ENCODE measurements at regions not wholly inside any gene's neighbourhood (a gene's known extent, or its start where the extent isn't known, plus 50 kb on each side); places are given as distances from the start of the nearest gene placed in this dataset.

DNA sequence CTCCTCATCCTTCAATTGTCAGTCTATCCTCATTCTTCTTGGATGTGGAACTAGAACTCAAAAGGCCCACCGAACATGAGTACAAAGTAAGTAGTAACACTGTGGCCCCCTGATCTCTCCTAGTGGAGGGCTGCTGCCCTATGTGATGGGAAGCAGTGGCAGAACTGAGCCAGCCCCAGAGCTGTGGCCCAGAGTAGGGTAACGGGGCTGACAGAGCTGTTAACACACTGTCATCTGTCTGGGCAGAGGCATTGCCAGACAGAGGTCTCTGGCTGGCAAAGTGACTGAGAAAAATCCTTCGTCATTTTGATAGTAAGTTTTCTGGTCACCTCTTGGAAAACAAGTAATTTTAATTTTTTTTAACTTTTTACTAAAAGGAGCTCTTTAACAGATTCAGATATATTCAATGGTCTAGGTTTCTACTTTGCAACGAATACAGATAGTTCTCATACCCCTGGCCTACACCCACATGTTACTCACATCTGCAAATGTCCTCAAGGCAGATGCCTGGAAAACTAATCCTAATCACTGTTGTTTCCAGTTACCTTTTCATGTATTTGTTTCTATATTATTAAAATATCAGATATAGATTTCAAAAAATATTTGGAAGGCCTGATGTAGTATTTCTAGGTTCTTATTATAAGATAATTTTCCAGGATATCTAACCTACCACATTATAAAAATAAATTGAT, 588.7 kb downstream of the CPS1 start:
- no peaks in the 10 kb centered on the region for H3K27me3 ChIP-seq (ENCODE audit: control insufficient read depth in 2 of 2, insufficient read depth in 1 of 2, low read length in 1 of 2)

DNA sequence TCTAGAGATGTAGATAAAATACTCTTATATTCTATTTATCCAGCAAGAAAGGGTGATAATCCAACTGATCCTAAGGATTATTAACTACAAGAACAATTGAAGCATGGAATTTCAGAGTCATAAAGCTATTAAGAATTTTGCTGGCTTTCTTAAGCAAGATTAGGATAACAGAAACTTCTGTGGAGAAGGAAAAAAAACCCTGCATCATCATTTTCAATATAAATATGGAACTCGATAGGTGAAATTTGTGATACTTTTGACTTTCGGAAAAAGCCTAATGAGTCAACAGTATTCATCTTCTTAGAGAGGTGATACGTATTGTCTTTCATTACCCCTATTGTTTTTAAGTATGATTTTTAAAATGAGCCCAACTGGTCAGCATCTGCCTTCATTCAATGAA, 593.3 kb downstream of the CPS1 start:
- WGBS = 96% methylated on average over 3 of the region's 3 CpGs
- no peak for DNase-seq (ENCODE audit: low read depth in 6 of 9, low spot score in 9 of 9)

More for the DNA sequence above, 588.7 kb downstream of the CPS1 start:
- WGBS = 89% methylated on average over 4 of the region's 4 CpGs
- peaks cover 0 to 3% of the 10 kb centered on the region in 2 donors for H3K9me3 ChIP-seq (ENCODE audit: control insufficient read depth in 2 of 2, insufficient read depth in 1 of 2, low read length in 1 of 2)
- no peak overlapping the region for H3K27ac ChIP-seq (ENCODE audit: low read depth in 1 of 2, low read length in 1 of 2)
- no peak for DNase-seq (ENCODE audit: low read depth in 6 of 9, low spot score in 9 of 9)
- H3K4me1 ChIP-seq (ENCODE audit: control insufficient read depth in 2 of 2, insufficient read depth in 2 of 2, low read length in 2 of 2) = no peaks in the 10 kb centered on the region
- H3K36me3 ChIP-seq (ENCODE audit: control insufficient read depth in 2 of 2, insufficient read depth in 2 of 2, low read length in 1 of 2) = no peaks in the 10 kb centered on the region
- no peak overlapping the region for H3K4me3 ChIP-seq (ENCODE audit: low read length in 2 of 2)

DNA sequence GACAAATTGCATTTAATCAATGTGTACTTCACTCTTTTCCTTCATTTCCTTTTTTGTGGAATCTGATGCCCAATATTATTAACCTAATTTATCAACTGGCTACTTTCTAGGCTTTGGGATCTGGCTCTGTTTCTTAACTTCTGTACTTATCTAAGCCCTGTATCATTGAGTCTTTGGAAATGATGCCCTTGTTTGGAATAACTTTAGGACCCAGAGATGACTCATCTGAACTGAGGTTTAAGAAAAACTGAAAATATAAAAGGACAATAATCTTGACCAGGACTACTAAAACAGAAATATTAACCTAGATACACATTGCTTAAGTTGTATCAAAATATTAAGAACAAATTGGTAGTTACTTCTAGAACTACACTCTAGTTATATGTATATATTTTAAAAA, 600.8 kb downstream of the CPS1 start:
- no peak overlapping the region for H3K27ac ChIP-seq (ENCODE audit: low read depth in 1 of 2, low read length in 1 of 2)
- H3K4me1 ChIP-seq (ENCODE audit: control insufficient read depth in 2 of 2, insufficient read depth in 2 of 2, low read length in 2 of 2) = no peaks in the 10 kb centered on the region
- H3K27me3 ChIP-seq (ENCODE audit: control insufficient read depth in 2 of 2, insufficient read depth in 1 of 2, low read length in 1 of 2) = no peaks in the 10 kb centered on the region
- H3K9me3 ChIP-seq (ENCODE audit: control insufficient read depth in 2 of 2, insufficient read depth in 1 of 2, low read length in 1 of 2) = no peaks in the 10 kb centered on the region
- DNase-seq (ENCODE audit: low read depth in 6 of 9, low spot score in 9 of 9) = no peak
- H3K36me3 ChIP-seq (ENCODE audit: control insufficient read depth in 2 of 2, insufficient read depth in 2 of 2, low read length in 1 of 2) = no peaks in the 10 kb centered on the region
- no peak overlapping the region for H3K4me3 ChIP-seq (ENCODE audit: low read length in 2 of 2)

More for the DNA sequence above, 593.3 kb downstream of the CPS1 start:
- Histone ChIP-seq H3K27ac (ENCODE audit: low read depth in 1 of 2, low read length in 1 of 2) (no peak overlapping the region), H3K36me3 (ENCODE audit: control insufficient read depth in 2 of 2, insufficient read depth in 2 of 2, low read length in 1 of 2) (no peaks in the 10 kb centered on the region), H3K4me1 (ENCODE audit: control insufficient read depth in 2 of 2, insufficient read depth in 2 of 2, low read length in 2 of 2) (no peaks in the 10 kb centered on the region), H3K9me3 (ENCODE audit: control insufficient read depth in 2 of 2, insufficient read depth in 1 of 2, low read length in 1 of 2) (peaks cover 0 to 3% of the 10 kb centered on the region in 2 donors), H3K27me3 (ENCODE audit: control insufficient read depth in 2 of 2, insufficient read depth in 1 of 2, low read length in 1 of 2) (no peaks in the 10 kb centered on the region), H3K4me3 (ENCODE audit: low read length in 2 of 2) (no peak overlapping the region)

DNA sequence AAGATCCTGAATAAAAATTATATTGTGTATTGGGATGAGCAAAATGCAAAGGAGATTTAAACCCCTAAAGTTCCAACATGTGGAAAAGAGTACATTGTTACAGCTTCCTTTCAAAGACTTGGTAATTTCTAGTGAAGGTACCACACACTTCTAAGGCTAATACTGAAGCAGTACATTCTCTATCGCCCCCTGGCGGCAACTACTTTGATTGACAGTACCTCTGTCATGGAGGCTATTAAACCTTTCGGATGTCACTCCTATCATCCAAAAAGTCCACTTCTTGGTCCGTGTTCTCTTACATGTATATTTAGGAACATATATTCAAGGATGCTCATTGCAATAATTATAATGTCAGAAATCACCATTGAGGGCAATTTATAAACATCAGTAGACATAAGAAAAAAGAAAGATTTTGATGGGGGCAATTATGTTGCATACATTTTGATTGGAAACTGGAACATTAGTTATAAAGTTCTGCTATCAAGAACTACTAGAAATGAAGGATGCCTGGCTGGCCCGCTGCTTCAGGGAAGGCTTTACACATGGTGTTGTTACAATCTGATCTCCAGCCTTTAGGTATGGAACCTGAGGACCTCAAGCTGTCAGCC, 601.6 kb downstream of the CPS1 start:
- no peaks in the 10 kb centered on the region for H3K4me1 ChIP-seq (ENCODE audit: control insufficient read depth in 2 of 2, insufficient read depth in 2 of 2, low read length in 2 of 2)
- H3K27me3 ChIP-seq (ENCODE audit: control insufficient read depth in 2 of 2, insufficient read depth in 1 of 2, low read length in 1 of 2) = no peaks in the 10 kb centered on the region
- DNase-seq (ENCODE audit: low read depth in 6 of 9, low spot score in 9 of 9) = peak; percentile 9 to 72 (median 42)
- no peaks in the 10 kb centered on the region for H3K9me3 ChIP-seq (ENCODE audit: control insufficient read depth in 2 of 2, insufficient read depth in 1 of 2, low read length in 1 of 2)
- H3K36me3 ChIP-seq (ENCODE audit: control insufficient read depth in 2 of 2, insufficient read depth in 2 of 2, low read length in 1 of 2) = no peaks in the 10 kb centered on the region
- no peak overlapping the region for H3K27ac ChIP-seq (ENCODE audit: low read depth in 1 of 2, low read length in 1 of 2)
- H3K4me3 ChIP-seq (ENCODE audit: low read length in 2 of 2) = no peak overlapping the region
- WGBS = 26% methylated on average over 5 of the region's 5 CpGs

DNA sequence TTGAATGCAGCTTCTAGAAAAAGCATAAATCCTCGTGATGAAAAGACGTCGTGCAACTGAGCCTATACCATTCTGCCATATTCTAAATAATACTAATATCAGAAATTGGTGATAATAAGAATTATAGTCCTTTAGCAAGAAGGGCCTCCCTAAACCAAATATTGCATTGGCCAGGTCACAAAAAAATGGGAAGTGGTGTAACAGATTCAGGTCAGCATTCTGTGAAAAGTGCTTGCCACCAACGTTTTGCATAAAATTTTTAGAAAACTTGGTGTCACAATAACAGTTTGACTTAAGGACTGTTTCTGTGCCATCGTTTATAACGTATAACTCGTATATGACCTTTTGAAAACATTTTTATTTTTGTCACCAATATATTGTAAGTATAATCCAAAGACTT, 603.6 kb downstream of the CPS1 start:
- no peak overlapping the region for H3K4me3 ChIP-seq (ENCODE audit: low read length in 2 of 2)
- 84% methylated on average over 7 of the region's 7 CpGs for WGBS

DNA sequence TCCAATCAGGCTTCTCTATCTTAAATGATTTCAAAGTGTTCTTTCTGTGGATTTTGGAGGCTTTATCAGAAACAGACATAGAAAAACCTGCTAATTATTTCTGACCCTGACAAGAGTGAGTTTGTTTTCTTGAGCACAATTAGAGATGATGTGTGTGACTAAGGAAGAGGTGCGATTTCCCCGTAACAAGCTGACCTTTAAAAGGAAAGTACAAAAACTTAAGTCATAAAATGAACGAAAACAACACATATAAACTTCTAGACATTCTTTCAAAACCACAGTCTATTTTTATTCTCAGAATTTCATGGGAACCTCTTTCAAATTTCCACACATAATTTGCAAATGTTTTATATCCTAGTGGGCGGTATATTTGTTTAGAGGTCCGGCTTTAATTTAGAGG, 604.8 kb downstream of the CPS1 start:
- WGBS = 94% methylated on average over 5 of the region's 5 CpGs
- no peak overlapping the region for H3K4me3 ChIP-seq (ENCODE audit: low read length in 2 of 2)
- no peaks in the 10 kb centered on the region for H3K27me3 ChIP-seq (ENCODE audit: control insufficient read depth in 2 of 2, insufficient read depth in 1 of 2, low read length in 1 of 2)
- no peak for DNase-seq (ENCODE audit: low read depth in 6 of 9, low spot score in 9 of 9)
- no peaks in the 10 kb centered on the region for H3K4me1 ChIP-seq (ENCODE audit: control insufficient read depth in 2 of 2, insufficient read depth in 2 of 2, low read length in 2 of 2)
- no peaks in the 10 kb centered on the region for H3K9me3 ChIP-seq (ENCODE audit: control insufficient read depth in 2 of 2, insufficient read depth in 1 of 2, low read length in 1 of 2)
- H3K27ac ChIP-seq (ENCODE audit: low read depth in 1 of 2, low read length in 1 of 2) = no peak overlapping the region
- no peaks in the 10 kb centered on the region for H3K36me3 ChIP-seq (ENCODE audit: control insufficient read depth in 2 of 2, insufficient read depth in 2 of 2, low read length in 1 of 2)

More for the DNA sequence above, 603.6 kb downstream of the CPS1 start:
- Histone ChIP-seq H3K27ac (ENCODE audit: low read depth in 1 of 2, low read length in 1 of 2) (no peak overlapping the region), H3K36me3 (ENCODE audit: control insufficient read depth in 2 of 2, insufficient read depth in 2 of 2, low read length in 1 of 2) (no peaks in the 10 kb centered on the region), H3K9me3 (ENCODE audit: control insufficient read depth in 2 of 2, insufficient read depth in 1 of 2, low read length in 1 of 2) (no peaks in the 10 kb centered on the region), H3K27me3 (ENCODE audit: control insufficient read depth in 2 of 2, insufficient read depth in 1 of 2, low read length in 1 of 2) (no peaks in the 10 kb centered on the region), H3K4me1 (ENCODE audit: control insufficient read depth in 2 of 2, insufficient read depth in 2 of 2, low read length in 2 of 2) (no peaks in the 10 kb centered on the region)
- DNase-seq (ENCODE audit: low read depth in 6 of 9, low spot score in 9 of 9) = no peak

DNA sequence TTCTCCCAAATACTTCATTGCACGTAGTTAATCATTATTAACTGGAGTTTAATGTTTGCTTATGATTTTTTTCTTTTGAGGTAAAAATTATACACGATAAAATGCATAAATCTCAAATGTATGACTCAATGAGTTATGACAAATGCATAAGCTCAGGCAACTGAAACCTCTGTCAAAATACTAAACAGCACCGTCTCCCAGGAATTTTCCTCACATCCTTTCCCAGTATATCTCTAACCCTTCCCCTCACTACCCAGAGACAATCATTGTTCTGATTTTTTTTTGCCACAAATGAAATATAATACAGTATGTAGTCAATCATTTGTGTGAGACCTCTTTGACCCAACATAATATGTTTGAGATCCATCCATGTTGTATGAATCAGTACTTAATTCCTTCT, 606.5 kb downstream of the CPS1 start:
- Histone ChIP-seq H3K36me3 (ENCODE audit: control insufficient read depth in 2 of 2, insufficient read depth in 2 of 2, low read length in 1 of 2) (no peaks in the 10 kb centered on the region), H3K9me3 (ENCODE audit: control insufficient read depth in 2 of 2, insufficient read depth in 1 of 2, low read length in 1 of 2) (no peaks in the 10 kb centered on the region), H3K4me3 (ENCODE audit: low read length in 2 of 2) (no peak overlapping the region), H3K27ac (ENCODE audit: low read depth in 1 of 2, low read length in 1 of 2) (no peak overlapping the region), H3K27me3 (ENCODE audit: control insufficient read depth in 2 of 2, insufficient read depth in 1 of 2, low read length in 1 of 2) (no peaks in the 10 kb centered on the region), H3K4me1 (ENCODE audit: control insufficient read depth in 2 of 2, insufficient read depth in 2 of 2, low read length in 2 of 2) (no peaks in the 10 kb centered on the region)
- 88% methylated on average over 3 of the region's 3 CpGs for whole genome bisulfite sequencing
- no peak for DNase-seq (ENCODE audit: low read depth in 6 of 9, low spot score in 9 of 9)

DNA sequence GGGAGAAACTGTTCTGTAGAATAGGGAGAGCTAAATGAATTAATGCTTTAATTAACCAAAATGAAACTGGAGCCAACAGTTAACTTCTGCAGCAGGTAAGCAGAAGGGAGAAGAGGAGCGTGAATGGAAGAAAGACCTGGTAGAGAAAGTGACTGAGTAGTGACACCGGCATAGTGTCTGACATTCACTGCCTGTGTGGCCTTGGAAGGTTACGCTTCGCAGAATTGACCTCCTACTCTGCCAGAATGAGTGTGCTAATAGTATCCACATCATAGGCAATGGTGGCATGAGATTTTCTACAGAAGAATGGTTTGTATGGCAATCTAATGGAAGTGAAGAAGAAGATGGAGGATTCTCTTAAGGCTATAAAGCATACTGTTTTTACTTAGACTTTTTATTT, 614.4 kb downstream of the CPS1 start:
- 97% methylated on average over 4 of the region's 4 CpGs for WGBS
- Histone ChIP-seq H3K9me3 (ENCODE audit: control insufficient read depth in 2 of 2, insufficient read depth in 1 of 2, low read length in 1 of 2) (no peaks in the 10 kb centered on the region), H3K27ac (ENCODE audit: low read depth in 1 of 2, low read length in 1 of 2) (no peak overlapping the region), H3K27me3 (ENCODE audit: control insufficient read depth in 2 of 2, insufficient read depth in 1 of 2, low read length in 1 of 2) (no peaks in the 10 kb centered on the region), H3K4me1 (ENCODE audit: control insufficient read depth in 2 of 2, insufficient read depth in 2 of 2, low read length in 2 of 2) (no peaks in the 10 kb centered on the region), H3K4me3 (ENCODE audit: low read length in 2 of 2) (no peak overlapping the region), H3K36me3 (ENCODE audit: control insufficient read depth in 2 of 2, insufficient read depth in 2 of 2, low read length in 1 of 2) (no peaks in the 10 kb centered on the region)
- no peak for DNase-seq (ENCODE audit: low read depth in 6 of 9, low spot score in 9 of 9)

DNA sequence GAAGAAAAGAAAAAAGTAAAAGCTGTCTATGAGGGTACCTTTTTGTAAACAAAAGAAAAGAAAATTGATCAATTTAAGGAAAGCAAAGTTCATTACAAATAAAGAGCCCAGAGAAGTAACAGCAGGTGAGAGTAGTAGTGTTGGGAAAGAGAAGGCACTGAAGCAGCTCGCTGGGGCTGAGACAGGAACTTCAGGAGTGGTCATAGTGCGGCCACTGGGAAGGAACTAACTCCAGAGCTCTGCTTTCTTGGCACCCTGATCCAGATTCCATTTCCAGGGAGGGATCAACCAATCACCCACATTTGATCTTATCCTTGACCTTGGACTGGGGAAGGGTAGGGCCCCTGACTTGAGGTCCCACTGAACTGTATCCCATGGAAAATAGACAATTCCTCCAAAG, 617.6 kb downstream of the CPS1 start:
- Histone ChIP-seq H3K4me1 (ENCODE audit: control insufficient read depth in 2 of 2, insufficient read depth in 2 of 2, low read length in 2 of 2) (no peaks in the 10 kb centered on the region), H3K27ac (ENCODE audit: low read depth in 1 of 2, low read length in 1 of 2) (no peak overlapping the region), H3K27me3 (ENCODE audit: control insufficient read depth in 2 of 2, insufficient read depth in 1 of 2, low read length in 1 of 2) (no peaks in the 10 kb centered on the region), H3K9me3 (ENCODE audit: control insufficient read depth in 2 of 2, insufficient read depth in 1 of 2, low read length in 1 of 2) (no peaks in the 10 kb centered on the region), H3K36me3 (ENCODE audit: control insufficient read depth in 2 of 2, insufficient read depth in 2 of 2, low read length in 1 of 2) (no peaks in the 10 kb centered on the region), H3K4me3 (ENCODE audit: low read length in 2 of 2) (no peak overlapping the region)
- WGBS = 92% methylated on average over 2 of the region's 2 CpGs
- DNase-seq (ENCODE audit: low read depth in 6 of 9, low spot score in 9 of 9) = no peak

Data from thymus (tissue), 11 donors.